Nephron progenitor cell (in vitro differentiated cells): ENCODE measurements at regions not wholly inside any gene's neighbourhood (a gene's known extent, or its start where the extent isn't known, plus 50 kb on each side); places are given as distances from the start of the nearest gene placed in this dataset.

Experiments
- DNase-seq: peaks from one replicate; pipeline ENCODE4 v3.0.0; 2021
- H3K27ac Mint-ChIP-seq: 2 replicates; pipeline ENCODE4 v1.8.0; 2021; ENCODE audit warnings: mild to moderate bottlenecking, moderate library complexity, mixed read lengths
- H3K27me3 Mint-ChIP-seq: 2 replicates; pipeline ENCODE4 v1.8.0; 2021; ENCODE audit warnings: mild to moderate bottlenecking, low read depth, mixed read lengths; ENCODE audit not compliant: poor library complexity
- H3K36me3 Mint-ChIP-seq: 2 replicates; pipeline ENCODE4 v1.8.0; 2021; ENCODE audit warnings: low read depth, mixed read lengths
- H3K4me1 Mint-ChIP-seq: 2 replicates; pipeline ENCODE4 v1.8.0; 2021; ENCODE audit warnings: mixed read lengths
- H3K4me3 Mint-ChIP-seq: 2 replicates; pipeline ENCODE4 v1.8.0; 2021; ENCODE audit warnings: mild to moderate bottlenecking, moderate library complexity, mixed read lengths
- H3K9me3 Mint-ChIP-seq: 2 replicates; pipeline ENCODE4 v1.8.0; 2021; ENCODE audit warnings: mild to moderate bottlenecking, moderate library complexity, mixed read lengths
- TF ChIP-seq, protein P1 (sequence below): fragments of 200-600 bp; sonication (generic); IDR thresholded peaks from 2 replicates; pipeline ENCODE4 v1.5.0; 2021; ENCODE audit warnings: antibody characterized with exemption

DNA sequence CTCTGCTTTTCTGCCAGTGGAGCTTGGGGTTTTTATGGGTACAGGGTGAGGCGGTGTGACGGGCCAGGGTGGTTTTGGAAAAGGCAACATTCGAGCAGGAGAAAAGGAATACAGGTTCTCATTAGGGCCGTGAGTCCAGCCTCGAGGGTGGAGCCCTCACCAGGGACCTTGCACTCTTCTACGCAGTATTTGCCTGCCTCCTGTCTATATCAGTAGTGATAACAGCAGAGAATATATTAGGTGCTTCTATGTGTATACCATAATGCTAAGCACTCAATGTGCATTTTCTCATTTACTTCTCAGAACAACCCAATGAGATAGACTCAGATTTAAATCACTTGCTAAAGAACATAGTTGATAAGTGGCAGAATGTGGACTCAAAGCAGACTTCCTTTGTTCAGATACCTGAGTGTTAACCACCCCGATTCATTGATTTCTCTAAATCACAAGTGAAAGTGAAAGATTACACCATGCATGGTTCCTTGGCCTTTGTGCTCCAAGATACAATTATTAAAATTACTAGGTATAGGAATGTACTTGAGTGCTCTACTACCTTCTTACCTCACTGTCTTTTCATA, 403.9 kb downstream of the PCDH7 start:
- H3K27me3 Mint-ChIP-seq, result no peaks in the 10 kb centered on the region
- DNase-seq, result no peak
- TF ChIP-seq, protein P1, sequence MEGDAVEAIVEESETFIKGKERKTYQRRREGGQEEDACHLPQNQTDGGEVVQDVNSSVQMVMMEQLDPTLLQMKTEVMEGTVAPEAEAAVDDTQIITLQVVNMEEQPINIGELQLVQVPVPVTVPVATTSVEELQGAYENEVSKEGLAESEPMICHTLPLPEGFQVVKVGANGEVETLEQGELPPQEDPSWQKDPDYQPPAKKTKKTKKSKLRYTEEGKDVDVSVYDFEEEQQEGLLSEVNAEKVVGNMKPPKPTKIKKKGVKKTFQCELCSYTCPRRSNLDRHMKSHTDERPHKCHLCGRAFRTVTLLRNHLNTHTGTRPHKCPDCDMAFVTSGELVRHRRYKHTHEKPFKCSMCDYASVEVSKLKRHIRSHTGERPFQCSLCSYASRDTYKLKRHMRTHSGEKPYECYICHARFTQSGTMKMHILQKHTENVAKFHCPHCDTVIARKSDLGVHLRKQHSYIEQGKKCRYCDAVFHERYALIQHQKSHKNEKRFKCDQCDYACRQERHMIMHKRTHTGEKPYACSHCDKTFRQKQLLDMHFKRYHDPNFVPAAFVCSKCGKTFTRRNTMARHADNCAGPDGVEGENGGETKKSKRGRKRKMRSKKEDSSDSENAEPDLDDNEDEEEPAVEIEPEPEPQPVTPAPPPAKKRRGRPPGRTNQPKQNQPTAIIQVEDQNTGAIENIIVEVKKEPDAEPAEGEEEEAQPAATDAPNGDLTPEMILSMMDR, result no peak
- H3K4me1 Mint-ChIP-seq, result no peaks in the 10 kb centered on the region
- H3K27ac Mint-ChIP-seq, result peak overlapping the region; percentile 15
- H3K36me3 Mint-ChIP-seq, result no peaks in the 10 kb centered on the region
- H3K4me3 Mint-ChIP-seq, result no peak overlapping the region
- H3K9me3 Mint-ChIP-seq, result no peaks in the 10 kb centered on the region

DNA sequence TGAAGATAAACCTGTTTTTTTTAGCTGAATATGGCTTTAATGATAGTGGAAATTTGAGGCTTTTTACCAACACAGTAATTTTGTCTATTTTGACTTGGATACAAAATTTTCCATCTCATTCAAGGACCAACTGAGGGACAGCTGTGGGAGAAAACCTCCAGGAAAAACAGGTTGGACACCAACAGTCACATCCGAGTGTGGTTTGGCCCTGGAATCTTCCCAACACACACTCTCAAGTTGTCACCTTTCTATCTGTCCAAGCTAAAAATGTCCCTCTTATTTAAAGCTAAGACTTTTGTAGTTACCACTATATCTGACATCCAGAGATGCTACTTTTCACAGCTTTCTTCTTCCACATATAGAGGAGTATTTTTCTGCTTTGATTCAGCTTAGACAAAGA, 404.9 kb downstream of the PCDH7 start:
- Mint-ChIP-seq H3K27me3 (no peaks in the 10 kb centered on the region), H3K27ac (no peak overlapping the region), H3K36me3 (no peaks in the 10 kb centered on the region), H3K4me3 (no peak overlapping the region), H3K9me3 (no peaks in the 10 kb centered on the region), H3K4me1 (no peaks in the 10 kb centered on the region)
- no peak for DNase-seq
- TF ChIP-seq, protein P1, result no peak

DNA sequence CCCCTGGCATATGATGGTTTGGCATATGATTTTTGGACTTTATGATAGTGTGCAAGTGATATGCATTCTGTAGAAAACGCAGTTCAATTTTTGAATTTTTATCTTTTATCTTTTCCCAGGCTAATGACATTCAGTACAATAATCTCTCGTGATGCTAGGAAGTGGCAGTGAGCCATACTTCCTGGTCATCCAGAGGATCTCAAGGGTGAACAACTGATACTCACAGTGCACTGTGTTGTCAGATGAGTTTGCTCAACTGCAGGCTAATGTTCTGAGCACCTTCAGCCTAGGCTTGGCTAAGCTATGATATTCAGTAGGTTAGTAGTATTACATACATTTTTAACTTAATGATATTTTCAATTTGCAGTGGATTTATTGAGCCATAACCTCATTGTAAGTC, 405.3 kb downstream of the PCDH7 start:
- DNase-seq, result no peak
- Mint-ChIP-seq H3K9me3 (no peaks in the 10 kb centered on the region), H3K36me3 (no peaks in the 10 kb centered on the region), H3K4me1 (no peaks in the 10 kb centered on the region), H3K4me3 (no peak overlapping the region), H3K27me3 (no peaks in the 10 kb centered on the region), H3K27ac (no peak overlapping the region)
- TF ChIP-seq, protein P1, result no peak

DNA sequence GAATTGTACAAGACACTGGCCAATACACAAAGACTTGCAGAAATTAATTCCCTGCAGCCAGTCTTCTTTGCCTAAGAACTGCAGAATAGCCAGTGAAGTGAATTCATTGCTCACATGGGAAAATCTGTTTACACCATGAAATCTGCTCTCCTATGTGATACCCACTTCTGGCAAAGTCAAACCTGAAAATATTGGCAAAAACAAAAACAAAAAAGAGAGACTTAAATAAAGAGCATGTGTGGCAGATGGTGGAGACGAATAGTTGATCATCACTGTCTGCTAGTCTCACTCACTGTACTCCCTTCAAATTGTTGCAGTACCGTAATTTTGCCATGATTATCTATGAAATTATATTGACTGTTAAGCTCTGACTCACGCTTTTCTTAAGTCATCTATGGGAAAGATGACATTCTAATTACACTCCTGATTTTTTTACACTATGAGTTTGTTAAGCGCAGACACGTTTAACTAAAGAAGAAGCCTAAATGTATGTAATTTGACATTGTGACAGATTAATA, 406.8 kb downstream of the PCDH7 start:
- H3K4me1 Mint-ChIP-seq, result no peaks in the 10 kb centered on the region
- H3K36me3 Mint-ChIP-seq, result no peaks in the 10 kb centered on the region
- no peak overlapping the region for H3K27ac Mint-ChIP-seq
- TF ChIP-seq, protein P1, result no peak
- H3K4me3 Mint-ChIP-seq, result no peak overlapping the region
- no peaks in the 10 kb centered on the region for H3K9me3 Mint-ChIP-seq
- peaks cover 4% of the 10 kb centered on the region for H3K27me3 Mint-ChIP-seq
- DNase-seq, result no peak

DNA sequence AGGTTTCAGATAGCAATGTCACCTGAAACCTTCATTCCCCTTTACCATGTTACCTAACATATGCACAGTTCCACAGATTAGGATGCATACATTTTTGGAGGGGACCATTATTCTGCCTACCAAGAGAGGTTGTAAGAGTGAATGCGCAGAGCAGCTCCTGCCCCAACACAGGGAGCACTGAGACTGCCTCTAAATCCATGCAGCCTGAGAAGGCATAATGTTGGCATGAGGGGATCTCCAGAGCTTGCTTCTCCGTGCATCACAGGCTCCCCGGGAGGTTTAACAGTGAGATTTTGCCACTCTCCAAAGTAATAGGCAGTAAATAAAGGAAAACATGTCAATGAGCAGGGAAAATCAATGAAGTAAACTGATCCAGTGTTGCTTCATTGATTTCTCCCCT, 410.8 kb downstream of the PCDH7 start:
- TF ChIP-seq, protein P1, result no peak
- Mint-ChIP-seq H3K9me3 (no peaks in the 10 kb centered on the region), H3K27ac (no peak overlapping the region), H3K27me3 (peaks cover 4% of the 10 kb centered on the region), H3K4me3 (no peak overlapping the region), H3K36me3 (no peaks in the 10 kb centered on the region), H3K4me1 (no peaks in the 10 kb centered on the region)
- DNase-seq, result no peak

DNA sequence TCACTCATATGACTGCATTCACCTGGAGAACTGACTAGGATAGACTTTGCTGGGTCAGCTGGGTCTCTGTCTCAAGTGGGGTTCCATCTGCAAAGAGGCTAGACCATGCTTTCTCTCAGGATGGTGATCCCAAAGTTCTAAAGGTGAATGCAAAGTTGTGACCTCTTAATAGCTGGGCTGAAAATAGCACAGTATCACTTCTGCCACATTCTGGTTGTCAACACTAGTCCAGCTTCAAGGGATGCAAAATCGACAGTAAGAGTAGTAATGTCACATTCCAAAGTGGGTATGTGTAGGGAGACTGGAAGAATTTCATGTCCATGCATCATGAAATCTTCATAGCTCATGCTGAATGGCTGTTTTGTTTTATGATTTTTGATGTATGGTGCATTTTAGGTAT, 414.6 kb downstream of the PCDH7 start:
- TF ChIP-seq, protein P1, result no peak
- H3K27me3 Mint-ChIP-seq, result peaks cover 4% of the 10 kb centered on the region
- DNase-seq, result no peak
- H3K9me3 Mint-ChIP-seq, result no peaks in the 10 kb centered on the region
- no peak overlapping the region for H3K27ac Mint-ChIP-seq
- no peak overlapping the region for H3K4me3 Mint-ChIP-seq
- no peaks in the 10 kb centered on the region for H3K36me3 Mint-ChIP-seq
- H3K4me1 Mint-ChIP-seq, result no peaks in the 10 kb centered on the region
